ENCODE measurements at regions not wholly inside any gene's neighbourhood (a gene's known extent, or its start where the extent isn't known, plus 50 kb on each side); places are given as distances from the start of the nearest gene placed in this dataset.

DNA sequence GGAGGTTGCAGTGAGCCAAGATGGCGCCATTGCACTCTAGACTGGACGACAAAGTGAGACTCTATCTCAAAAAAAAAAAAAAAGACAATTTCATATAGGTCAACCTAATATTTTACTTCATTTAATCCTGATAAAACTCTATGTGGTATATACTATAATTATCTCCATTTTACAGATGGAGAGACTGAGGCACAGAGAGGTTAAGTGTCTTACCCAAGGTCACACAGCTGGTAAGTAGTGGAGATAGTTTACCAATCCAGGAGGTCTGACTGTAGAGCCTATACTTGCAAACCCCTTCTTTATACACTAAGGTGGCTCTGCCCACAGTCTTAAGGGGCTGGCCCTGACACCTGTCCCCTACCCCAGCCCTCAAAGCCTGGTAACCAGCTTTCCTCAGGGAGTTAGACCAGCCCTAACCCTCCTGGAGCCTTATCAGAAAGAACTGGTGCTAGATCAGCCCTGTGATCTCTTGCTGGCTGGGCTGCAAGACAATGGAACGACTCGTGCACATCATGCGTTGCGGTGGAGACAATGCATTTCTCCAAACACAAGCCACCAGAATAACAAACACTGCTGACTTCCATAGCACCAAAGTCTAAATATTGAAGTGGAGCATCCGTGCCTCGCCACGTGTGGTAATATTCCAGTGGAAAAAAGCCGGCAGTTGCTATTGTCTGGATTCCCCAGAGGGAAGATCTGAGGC lies 60.0 kb upstream of the SMAD3 start:
- no peak for TF ChIP-seq EZH2 (IDR thresholded peaks at IDR 0.05; ENCODE audit: low read depth, unreplicated experiment)
- TF ChIP-seq, protein P1, sequence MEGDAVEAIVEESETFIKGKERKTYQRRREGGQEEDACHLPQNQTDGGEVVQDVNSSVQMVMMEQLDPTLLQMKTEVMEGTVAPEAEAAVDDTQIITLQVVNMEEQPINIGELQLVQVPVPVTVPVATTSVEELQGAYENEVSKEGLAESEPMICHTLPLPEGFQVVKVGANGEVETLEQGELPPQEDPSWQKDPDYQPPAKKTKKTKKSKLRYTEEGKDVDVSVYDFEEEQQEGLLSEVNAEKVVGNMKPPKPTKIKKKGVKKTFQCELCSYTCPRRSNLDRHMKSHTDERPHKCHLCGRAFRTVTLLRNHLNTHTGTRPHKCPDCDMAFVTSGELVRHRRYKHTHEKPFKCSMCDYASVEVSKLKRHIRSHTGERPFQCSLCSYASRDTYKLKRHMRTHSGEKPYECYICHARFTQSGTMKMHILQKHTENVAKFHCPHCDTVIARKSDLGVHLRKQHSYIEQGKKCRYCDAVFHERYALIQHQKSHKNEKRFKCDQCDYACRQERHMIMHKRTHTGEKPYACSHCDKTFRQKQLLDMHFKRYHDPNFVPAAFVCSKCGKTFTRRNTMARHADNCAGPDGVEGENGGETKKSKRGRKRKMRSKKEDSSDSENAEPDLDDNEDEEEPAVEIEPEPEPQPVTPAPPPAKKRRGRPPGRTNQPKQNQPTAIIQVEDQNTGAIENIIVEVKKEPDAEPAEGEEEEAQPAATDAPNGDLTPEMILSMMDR (conservative IDR thresholded peaks at IDR 0.05; ENCODE audit: low read depth in 2 of 2), result no peak
- TF ChIP-seq, protein P2, sequence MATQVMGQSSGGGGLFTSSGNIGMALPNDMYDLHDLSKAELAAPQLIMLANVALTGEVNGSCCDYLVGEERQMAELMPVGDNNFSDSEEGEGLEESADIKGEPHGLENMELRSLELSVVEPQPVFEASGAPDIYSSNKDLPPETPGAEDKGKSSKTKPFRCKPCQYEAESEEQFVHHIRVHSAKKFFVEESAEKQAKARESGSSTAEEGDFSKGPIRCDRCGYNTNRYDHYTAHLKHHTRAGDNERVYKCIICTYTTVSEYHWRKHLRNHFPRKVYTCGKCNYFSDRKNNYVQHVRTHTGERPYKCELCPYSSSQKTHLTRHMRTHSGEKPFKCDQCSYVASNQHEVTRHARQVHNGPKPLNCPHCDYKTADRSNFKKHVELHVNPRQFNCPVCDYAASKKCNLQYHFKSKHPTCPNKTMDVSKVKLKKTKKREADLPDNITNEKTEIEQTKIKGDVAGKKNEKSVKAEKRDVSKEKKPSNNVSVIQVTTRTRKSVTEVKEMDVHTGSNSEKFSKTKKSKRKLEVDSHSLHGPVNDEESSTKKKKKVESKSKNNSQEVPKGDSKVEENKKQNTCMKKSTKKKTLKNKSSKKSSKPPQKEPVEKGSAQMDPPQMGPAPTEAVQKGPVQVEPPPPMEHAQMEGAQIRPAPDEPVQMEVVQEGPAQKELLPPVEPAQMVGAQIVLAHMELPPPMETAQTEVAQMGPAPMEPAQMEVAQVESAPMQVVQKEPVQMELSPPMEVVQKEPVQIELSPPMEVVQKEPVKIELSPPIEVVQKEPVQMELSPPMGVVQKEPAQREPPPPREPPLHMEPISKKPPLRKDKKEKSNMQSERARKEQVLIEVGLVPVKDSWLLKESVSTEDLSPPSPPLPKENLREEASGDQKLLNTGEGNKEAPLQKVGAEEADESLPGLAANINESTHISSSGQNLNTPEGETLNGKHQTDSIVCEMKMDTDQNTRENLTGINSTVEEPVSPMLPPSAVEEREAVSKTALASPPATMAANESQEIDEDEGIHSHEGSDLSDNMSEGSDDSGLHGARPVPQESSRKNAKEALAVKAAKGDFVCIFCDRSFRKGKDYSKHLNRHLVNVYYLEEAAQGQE (IDR thresholded peaks at IDR 0.05; ENCODE audit: unreplicated experiment), result no peak
- TF ChIP-seq ZNF331 (CRISPR knock-in tag; IDR thresholded peaks at IDR 0.05; ENCODE audit: low read depth), result no peak

All from GM23338 (cell line).